HL-60 (cell line): ENCODE measurements at regions not wholly inside any gene's neighbourhood (a gene's known extent, or its start where the extent isn't known, plus 50 kb on each side); places are given as distances from the start of the nearest gene placed in this dataset.

Source experiments
- DNase-seq, 2 experiments: peaks; one replicate each; pipeline ENCODE4 v3.0.0-alpha.2; 2010 to 2020; ENCODE audit warnings: low read depth in 1 of 2, low spot score in 1 of 2
- H3K27ac ChIP-seq: fragments of 250-450 bp; sonication (Bioruptor Pico); replicated peaks from 2 replicates; pipeline ENCODE4 v1.5.1; 2020; ENCODE audit warnings: mild to moderate bottlenecking, moderate library complexity
- H3K27me3 ChIP-seq: fragments of 250-450 bp; sonication (Bioruptor Pico); 2 replicates; pipeline ENCODE4 v1.5.1; 2021; ENCODE audit warnings: mild to moderate bottlenecking, moderate library complexity; ENCODE audit not compliant: insufficient read depth, poor library complexity, severe bottlenecking
- H3K4me3 ChIP-seq: replicated peaks from 2 replicates; pipeline ENCODE4 v1.5.1; 2011; ENCODE audit warnings: mild to moderate bottlenecking, control low read depth, low read length; ENCODE audit not compliant: insufficient read depth
- CTCF ChIP-seq: IDR thresholded peaks from one replicate; pipeline ENCODE4 v1.5.1; 2011; ENCODE audit warnings: low read length, control low read depth, inconsistent platforms; ENCODE audit not compliant: insufficient read depth
- GABPA ChIP-seq: IDR thresholded peaks from 2 replicates; pipeline ENCODE4 v1.6.1; 2012; ENCODE audit warnings: low read depth
- POLR2AphosphoS5 ChIP-seq: IDR thresholded peaks from 2 replicates; pipeline ENCODE4 v1.6.1; 2012; ENCODE audit warnings: low read depth
- REST ChIP-seq: IDR thresholded peaks from 2 replicates; pipeline ENCODE4 v1.6.1; 2012; ENCODE audit warnings: low read depth; ENCODE audit not compliant: insufficient replicate concordance
- SPI1 ChIP-seq: IDR thresholded peaks from 2 replicates; pipeline ENCODE4 v1.6.1; 2012; ENCODE audit warnings: low read depth, mild to moderate bottlenecking, borderline replicate concordance

- no peak for TF ChIP-seq POLR2AphosphoS5
- no peak overlapping the region for H3K4me3 ChIP-seq
- DNase-seq = no peak
- H3K27ac ChIP-seq = no peak overlapping the region
- no peaks in the 10 kb centered on the region for H3K27me3 ChIP-seq
Measured at GRCh38 chr7:81526971-81527370, 242.9 kb downstream of the HGF start.

- DNase-seq = no peak
- H3K27me3 ChIP-seq = no peaks in the 10 kb centered on the region
- H3K4me3 ChIP-seq = no peak overlapping the region
- TF ChIP-seq GABPA (no peak), POLR2AphosphoS5 (no peak), SPI1 (no peak), CTCF (no peak), REST (no peak)
- no peak overlapping the region for H3K27ac ChIP-seq
Measured at GRCh38 chr7:81525841-81526240, 244.0 kb downstream of the HGF start.

GRCh38 chr7:81519886-81520285, 250.0 kb downstream of the HGF start:
- TF ChIP-seq REST (no peak), CTCF (no peak), SPI1 (no peak), POLR2AphosphoS5 (no peak), GABPA (no peak)
- no peaks in the 10 kb centered on the region for H3K27me3 ChIP-seq
- H3K27ac ChIP-seq = no peak overlapping the region
- no peak overlapping the region for H3K4me3 ChIP-seq
- no peak for DNase-seq

- no peak for DNase-seq
- no peak overlapping the region for H3K27ac ChIP-seq
- TF ChIP-seq POLR2AphosphoS5 = no peak
- TF ChIP-seq SPI1 = no peak
- TF ChIP-seq CTCF = no peak
- TF ChIP-seq GABPA = no peak
- TF ChIP-seq REST = no peak
- H3K27me3 ChIP-seq = no peaks in the 10 kb centered on the region
- H3K4me3 ChIP-seq = no peak overlapping the region
Measured at GRCh38 chr7:81516898-81517297, 252.9 kb downstream of the HGF start.
